CD4-positive, alpha-beta T cell (primary cell): ENCODE measurements at regions not wholly inside any gene's neighbourhood (a gene's known extent, or its start where the extent isn't known, plus 50 kb on each side); places are given as distances from the start of the nearest gene placed in this dataset.

Experiments used
- ATAC-seq: fragments of 200-7000 bp; cut with Tn5 transposase; one replicate; pipeline ENCODE4 v1.10.0; 2022; ENCODE audit warnings: mild to moderate bottlenecking; ENCODE audit not compliant: poor library complexity
- CTCF ChIA-PET: fragments of 350-600 bp; sonication (Branson Sonifier 250); formaldehyde crosslinking; loops from one replicate; lab custom pipeline; 2021; ENCODE audit warnings: antibody characterized with exemption, inconsistent platforms; lab: Charles Lee
- POLR2A ChIA-PET: fragments of 350-600 bp; sonication (Branson Sonifier 250); formaldehyde crosslinking; loops from one replicate; lab custom pipeline; 2021; ENCODE audit warnings: antibody characterized with exemption, inconsistent platforms; lab: Charles Lee
- DNase-seq, 14 experiments: peaks; one replicate each; pipeline ENCODE4 v3.0.0-alpha.2; 2013 to 2020; ENCODE audit warnings: mixed read lengths in 2 of 14
- H3K27ac ChIP-seq, 2 donors: one replicate each; pipeline versions ENCODE4 v1.5.1 to v1.7.0; 2013; ENCODE audit warnings: low read length in 2 of 2, low read depth in 1 of 2, mild to moderate bottlenecking in 1 of 2
- H3K27me3 ChIP-seq, 2 experiments: 1 replicate in 1 of 2; 2 replicates in 1 of 2; pipeline versions ENCODE4 v1.6.1 to v1.7.0; 2013; ENCODE audit warnings: low read length in 2 of 2, control low read depth in 1 of 2, mild to moderate bottlenecking in 1 of 2, moderate library complexity in 1 of 2; ENCODE audit not compliant: insufficient read depth in 2 of 2, control insufficient read depth in 1 of 2
- H3K36me3 ChIP-seq: one replicate; pipeline ENCODE4 v1.6.1; 2013; ENCODE audit warnings: low read length, control low read depth; ENCODE audit not compliant: insufficient read depth
- H3K4me1 ChIP-seq: one replicate; pipeline ENCODE4 v1.6.1; 2013; ENCODE audit warnings: low read length, control low read depth; ENCODE audit not compliant: insufficient read depth
- H3K4me3 ChIP-seq: one replicate; pipeline ENCODE4 v1.5.1; 2013; ENCODE audit warnings: mild to moderate bottlenecking, low read length, moderate library complexity
- H3K9me3 ChIP-seq, 2 experiments: 1 replicate in 1 of 2; 2 replicates in 1 of 2; pipeline versions ENCODE4 v1.6.1 to v1.7.0; 2013; ENCODE audit warnings: low read length in 2 of 2, mild to moderate bottlenecking in 2 of 2, control low read depth in 1 of 2, moderate library complexity in 1 of 2; ENCODE audit not compliant: control insufficient read depth in 1 of 2, insufficient read depth in 1 of 2
- H3K27ac Mint-ChIP-seq: one replicate; pipeline ENCODE4 v1.8.0; 2020; ENCODE audit warnings: mixed read lengths
- H3K27me3 Mint-ChIP-seq: one replicate; pipeline ENCODE4 v1.8.0; 2021; ENCODE audit warnings: mixed read lengths
- H3K36me3 Mint-ChIP-seq: one replicate; pipeline ENCODE4 v1.8.0; 2021; ENCODE audit warnings: low read depth, mixed read lengths
- H3K4me1 Mint-ChIP-seq: one replicate; pipeline ENCODE4 v1.8.0; 2021; ENCODE audit warnings: low read depth, mixed read lengths
- H3K4me3 Mint-ChIP-seq: one replicate; pipeline ENCODE4 v1.8.0; 2020; ENCODE audit warnings: mild to moderate bottlenecking, mixed read lengths
- H3K9me3 Mint-ChIP-seq: one replicate; pipeline ENCODE4 v1.8.0; 2020; ENCODE audit warnings: mixed read lengths
- CTCF ChIP-seq: fragments of 200-600 bp; IDR thresholded peaks from one replicate; pipeline ENCODE4 v1.8.0; 2022; ENCODE audit warnings: antibody characterized with exemption, mild to moderate bottlenecking
- intact Hi-C, 2 experiments: fragments of 100-400 bp; cut with DNase I in 1 of 2; cut with micrococcal nuclease in 1 of 2; formaldehyde crosslinking; loops; one replicate each; pipeline versions ENCODE4 v1.15.1 to v1.9.0; 2023 to 2025; cut with DNase I, micrococcal nuclease

GRCh38 chr21:41641821-41642701 lies 124.8 kb downstream of the RIPK4 start:
- ATAC-seq (no peak), DNase-seq (no peak)
- CTCF ChIA-PET = no interaction called here
- POLR2A ChIA-PET = no interaction called here
- Histone ChIP-seq H3K27ac (no peak overlapping the region), H3K4me3 (no peak overlapping the region), H3K9me3 (no peaks in the 10 kb centered on the region), H3K36me3 (no peaks in the 10 kb centered on the region), H3K4me1 (no peaks in the 10 kb centered on the region), H3K27me3 (peaks cover 0 to 13% of the 10 kb centered on the region in 2 experiments)
- no peak for TF ChIP-seq CTCF
- Mint-ChIP-seq H3K4me1 (no peaks in the 10 kb centered on the region), H3K27me3 (peaks cover 44% of the 10 kb centered on the region), H3K9me3 (no peaks in the 10 kb centered on the region), H3K27ac (no peak overlapping the region), H3K36me3 (no peaks in the 10 kb centered on the region), H3K4me3 (no peak overlapping the region)
- intact Hi-C loops = no loop called here

- POLR2A ChIA-PET = no interaction called here
- DNase-seq = no peak
- Mint-ChIP-seq H3K27ac (no peak overlapping the region), H3K27me3 (peaks cover 44% of the 10 kb centered on the region), H3K9me3 (no peaks in the 10 kb centered on the region), H3K4me3 (no peak overlapping the region), H3K36me3 (no peaks in the 10 kb centered on the region), H3K4me1 (no peaks in the 10 kb centered on the region)
- H3K27ac ChIP-seq = no peak overlapping the region
- H3K36me3 ChIP-seq = no peaks in the 10 kb centered on the region
- H3K4me1 ChIP-seq = no peaks in the 10 kb centered on the region
- intact Hi-C loops = no loop called here
- CTCF ChIA-PET = no interaction called here
- H3K27me3 ChIP-seq = peaks cover 0 to 13% of the 10 kb centered on the region in 2 experiments
- no peak for ATAC-seq
- no peak for TF ChIP-seq CTCF
- no peaks in the 10 kb centered on the region for H3K9me3 ChIP-seq
- H3K4me3 ChIP-seq = no peak overlapping the region
Measured at GRCh38 chr21:41641510-41641815, 125.4 kb downstream of the RIPK4 start.

- Histone ChIP-seq H3K4me1 (no peaks in the 10 kb centered on the region), H3K27ac (no peak overlapping the region), H3K27me3 (peaks cover 0 to 13% of the 10 kb centered on the region in 2 experiments), H3K36me3 (no peaks in the 10 kb centered on the region), H3K4me3 (no peak overlapping the region), H3K9me3 (no peaks in the 10 kb centered on the region)
- intact Hi-C loops = no loop called here
- ChIA-PET POLR2A (no interaction called here), CTCF (no interaction called here)
- ATAC-seq (no peak), DNase-seq (no peak)
- no peak for TF ChIP-seq CTCF
- H3K27ac Mint-ChIP-seq = no peak overlapping the region
- no peaks in the 10 kb centered on the region for H3K4me1 Mint-ChIP-seq
- no peaks in the 10 kb centered on the region for H3K9me3 Mint-ChIP-seq
- no peak overlapping the region for H3K4me3 Mint-ChIP-seq
- no peaks in the 10 kb centered on the region for H3K36me3 Mint-ChIP-seq
- peaks cover 44% of the 10 kb centered on the region for H3K27me3 Mint-ChIP-seq
Measured at GRCh38 chr21:41640748-41641509, 125.9 kb downstream of the RIPK4 start.
